GM18909 (cell line): ENCODE measurements at regions not wholly inside any gene's neighbourhood (a gene's known extent, or its start where the extent isn't known, plus 50 kb on each side); places are given as distances from the start of the nearest gene placed in this dataset.
"Not testable (repeated sequence)": the region's sequence is repeated elsewhere in the genome, so short reads cannot be mapped to it uniquely, and the experiment has no call there.

Experiments
- ATAC-seq: cut with Tn5 transposase; IDR thresholded peaks from one replicate; pipeline ENCODE4 v1.9.1; 2021; ENCODE audit warnings: mild to moderate bottlenecking; ENCODE audit not compliant: unreplicated experiment, poor library complexity

- ATAC-seq: not testable (repeated sequence)
Measured at GRCh38 chr16:29141121-29141520, 156.3 kb downstream of the LAT start.

DNA sequence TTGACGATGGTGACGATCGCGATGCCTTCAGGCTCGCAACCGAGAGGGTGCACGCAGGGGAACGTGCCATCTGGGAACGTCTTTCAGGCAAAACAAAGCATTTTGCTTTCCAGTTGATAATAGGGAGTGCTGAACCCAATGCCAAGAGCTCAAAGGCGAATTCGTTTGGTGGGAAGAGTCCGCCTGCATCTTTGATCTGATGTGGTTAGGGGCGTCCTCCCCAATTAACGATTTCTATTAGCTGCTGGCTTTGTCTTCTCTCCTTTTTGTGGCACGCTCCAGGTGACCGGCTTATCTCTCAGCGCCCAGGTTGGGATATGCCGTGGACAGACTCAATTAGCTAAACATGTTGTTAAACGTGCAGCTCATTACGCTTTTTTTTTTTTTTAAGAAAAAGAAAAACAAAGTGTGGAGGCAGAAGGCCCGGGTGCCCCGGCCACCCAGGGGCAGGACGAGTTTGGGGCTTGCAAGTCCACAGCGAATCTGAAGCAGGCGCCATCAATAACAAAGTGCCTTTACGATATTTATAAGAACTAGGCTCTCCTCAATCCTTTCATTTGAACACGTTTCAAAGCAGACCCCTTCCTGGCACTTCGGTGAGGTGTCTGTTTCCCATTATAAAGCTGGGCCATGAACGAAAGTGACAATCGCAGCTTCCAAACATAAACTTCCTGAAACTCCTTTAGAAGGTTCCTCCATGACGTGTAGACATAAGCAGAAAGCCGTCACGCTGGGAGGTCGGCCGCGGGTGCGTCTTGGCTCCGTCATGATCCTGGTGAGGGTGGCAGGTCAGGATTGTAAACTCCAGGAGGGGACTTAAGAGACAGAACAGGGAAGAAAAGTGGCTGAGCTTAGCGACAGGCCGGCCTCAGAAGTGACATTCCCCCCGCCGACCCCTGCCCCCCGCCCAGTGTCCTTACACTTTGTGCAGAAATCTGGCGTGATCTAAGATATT, 155.3 kb downstream of the LAT start:
- ATAC-seq: not testable (repeated sequence)

DNA sequence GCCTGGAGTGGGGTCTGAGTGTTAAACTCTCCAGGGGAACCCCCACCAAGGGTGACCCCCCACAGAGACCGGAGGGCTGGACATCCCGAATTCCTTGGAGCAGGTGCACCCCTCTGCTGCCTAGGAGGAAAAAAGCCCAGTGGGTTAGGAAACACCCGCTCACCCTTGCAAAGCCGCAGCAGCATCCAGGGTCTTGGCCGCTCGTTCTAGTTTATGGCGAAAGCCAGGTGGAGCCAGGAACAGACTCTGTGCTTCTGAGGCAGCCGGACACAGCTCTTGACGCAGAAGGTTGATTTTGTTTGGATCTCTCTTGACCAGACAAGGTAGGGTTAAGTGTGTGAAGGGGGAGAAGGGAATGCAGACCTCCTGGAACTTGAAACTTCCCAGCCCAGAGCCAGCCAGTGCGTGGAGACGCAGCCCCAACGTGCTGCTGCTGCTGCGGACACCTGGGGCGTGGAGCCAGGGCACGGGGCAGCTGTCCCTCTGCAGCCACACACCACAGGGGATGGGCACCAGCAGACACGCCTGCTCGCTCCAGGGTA, 154.5 kb downstream of the LAT start:
- no peak for ATAC-seq

DNA sequence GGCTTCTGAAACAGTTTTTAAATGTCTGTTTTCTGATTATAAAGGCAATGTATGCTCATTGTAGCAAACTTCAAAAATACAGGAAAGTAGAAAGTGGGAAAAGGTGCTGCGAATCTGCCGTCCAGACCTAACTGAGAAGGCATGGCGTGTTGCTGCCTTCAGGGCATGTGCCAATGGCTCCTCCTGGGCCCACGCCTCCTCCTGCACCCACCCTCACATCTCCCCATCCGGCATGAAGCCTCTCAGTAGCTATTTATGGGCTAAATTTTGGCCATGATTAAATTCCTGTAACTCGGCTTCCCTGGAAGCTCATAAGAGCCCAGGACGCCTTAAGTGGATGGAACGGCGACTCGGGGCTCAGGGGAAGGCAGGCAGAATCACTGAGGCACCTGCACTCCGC, 153.8 kb downstream of the LAT start:
- not testable (repeated sequence) for ATAC-seq

DNA sequence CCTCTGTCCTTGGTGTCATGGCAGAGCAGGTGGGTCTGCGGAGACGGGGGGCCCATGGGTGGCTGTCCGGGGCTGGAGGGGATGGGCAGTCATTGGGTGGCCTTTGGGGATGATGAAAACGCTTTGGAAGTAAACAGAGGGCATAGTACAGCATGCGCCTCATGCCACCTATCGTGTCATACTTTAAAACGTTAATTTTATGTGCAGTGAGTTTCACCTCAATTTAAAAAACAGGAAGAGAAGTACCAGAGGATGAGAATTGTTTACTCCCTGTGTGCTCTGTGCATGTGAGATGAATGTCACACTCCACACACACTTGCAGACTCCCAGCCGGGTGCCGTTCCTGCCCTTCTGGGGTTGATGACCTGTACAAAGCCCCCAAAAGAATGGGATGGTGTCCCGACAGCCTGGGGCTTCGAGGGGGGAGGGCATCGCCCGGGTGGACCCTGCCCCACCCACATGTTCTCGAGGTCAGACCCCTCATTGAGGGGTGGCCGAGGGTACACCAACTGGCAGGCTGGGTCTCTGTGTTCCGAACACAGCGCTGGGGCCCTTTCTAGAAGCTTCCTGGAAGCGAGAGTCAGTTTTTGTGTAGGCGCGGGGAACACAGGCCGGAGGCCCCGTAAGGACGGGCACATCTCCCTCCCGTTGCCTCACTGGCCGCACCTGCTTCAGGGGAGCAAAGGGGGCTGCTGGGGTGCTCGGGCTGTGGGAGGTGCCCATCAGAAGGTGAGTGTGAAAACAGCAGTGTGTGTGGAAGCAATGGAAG, 153.2 kb downstream of the LAT start:
- ATAC-seq: not testable (repeated sequence)

DNA sequence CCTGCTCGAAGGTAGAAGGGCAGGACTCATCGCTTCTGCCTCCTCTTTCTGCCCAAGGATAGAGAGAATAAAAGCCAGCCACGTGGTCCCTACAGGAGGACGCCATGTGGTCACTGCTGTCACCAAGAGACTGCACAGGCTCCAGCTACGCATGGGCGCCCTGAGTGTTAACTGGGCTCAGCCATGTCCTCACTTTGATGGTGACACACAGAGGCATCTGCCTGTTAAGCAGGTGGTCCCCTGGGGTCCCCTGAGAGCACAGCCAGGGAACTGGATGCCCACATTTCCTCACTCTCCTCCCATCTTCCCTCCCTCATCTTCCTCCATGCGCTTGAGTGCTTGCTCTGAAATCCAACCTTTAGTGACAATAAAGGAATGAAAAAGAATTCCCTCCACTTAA, 152.6 kb downstream of the LAT start:
- not testable (repeated sequence) for ATAC-seq

DNA sequence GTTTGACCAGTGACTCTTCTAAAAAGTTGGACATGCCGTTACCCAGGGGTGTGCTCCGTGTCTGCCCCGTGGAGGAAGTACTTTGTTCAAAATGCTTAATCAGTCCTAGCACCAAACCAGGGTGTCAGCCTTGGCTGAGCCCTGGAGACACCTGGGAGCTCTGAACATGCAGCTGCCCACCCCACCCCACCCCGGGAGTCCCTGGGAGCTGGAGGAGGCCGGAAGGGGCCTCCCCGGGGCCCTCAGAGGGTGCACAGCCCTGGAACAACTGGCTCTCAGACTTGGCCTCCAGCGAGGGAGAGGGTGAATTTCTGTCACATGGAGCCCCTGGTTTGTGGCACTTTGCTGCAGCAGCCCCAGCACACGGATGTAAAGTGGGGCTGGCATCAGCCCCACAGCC, 152.1 kb downstream of the LAT start:
- ATAC-seq: not testable (repeated sequence)

DNA sequence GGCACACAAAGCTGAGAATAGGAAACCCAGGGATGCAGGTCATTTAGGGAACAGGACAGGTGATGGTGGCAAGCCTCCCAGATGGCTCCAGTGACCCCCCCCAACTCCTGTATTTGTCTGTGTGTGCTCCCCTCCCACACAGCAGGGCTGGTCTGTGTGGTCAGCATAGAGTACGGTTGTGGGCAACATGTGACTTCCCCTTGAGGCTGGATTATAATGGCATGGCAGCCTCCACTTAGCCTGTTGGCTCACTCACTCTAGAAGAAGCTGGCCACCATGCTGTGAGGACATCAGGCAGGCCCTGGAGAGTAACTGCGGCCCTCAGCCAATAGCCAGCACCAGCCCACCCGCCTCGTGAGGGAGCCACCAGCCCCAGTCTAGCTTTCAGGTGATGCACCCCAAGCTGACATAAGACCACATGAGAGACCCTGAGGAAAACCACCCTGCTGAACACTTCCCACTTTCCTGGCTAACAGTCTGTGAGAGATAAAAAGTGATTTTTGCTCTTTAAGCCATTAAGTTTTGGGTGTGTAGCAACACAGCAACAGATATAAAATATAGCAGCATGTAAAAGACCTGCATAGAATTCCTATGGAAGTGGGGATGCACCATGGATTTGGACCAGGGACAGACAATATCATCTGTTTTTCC, 151.3 kb downstream of the LAT start:
- not testable (repeated sequence) for ATAC-seq

DNA sequence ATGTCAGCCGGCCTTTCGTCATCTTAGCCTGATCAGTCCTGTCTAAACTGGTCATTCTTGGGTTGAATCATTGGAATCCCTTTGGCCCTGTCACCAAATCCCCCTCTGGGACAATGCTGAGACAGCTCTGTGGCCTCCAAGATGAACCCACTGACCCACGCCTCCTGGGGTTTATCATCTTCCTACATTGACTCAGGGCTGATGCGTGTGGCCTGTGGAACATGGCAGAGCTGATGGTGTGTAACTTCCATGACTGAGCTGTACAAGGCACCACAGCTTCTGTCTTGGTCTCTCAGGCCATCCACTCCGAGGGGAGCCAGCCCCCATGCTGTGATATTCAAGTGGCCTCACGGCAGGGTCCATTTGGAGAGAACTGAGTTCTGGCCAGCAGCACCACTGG, 150.2 kb downstream of the LAT start:
- ATAC-seq: not testable (repeated sequence)

- ATAC-seq: not testable (repeated sequence)
Measured at GRCh38 chr16:29133681-29134430, 149.0 kb downstream of the LAT start.

DNA sequence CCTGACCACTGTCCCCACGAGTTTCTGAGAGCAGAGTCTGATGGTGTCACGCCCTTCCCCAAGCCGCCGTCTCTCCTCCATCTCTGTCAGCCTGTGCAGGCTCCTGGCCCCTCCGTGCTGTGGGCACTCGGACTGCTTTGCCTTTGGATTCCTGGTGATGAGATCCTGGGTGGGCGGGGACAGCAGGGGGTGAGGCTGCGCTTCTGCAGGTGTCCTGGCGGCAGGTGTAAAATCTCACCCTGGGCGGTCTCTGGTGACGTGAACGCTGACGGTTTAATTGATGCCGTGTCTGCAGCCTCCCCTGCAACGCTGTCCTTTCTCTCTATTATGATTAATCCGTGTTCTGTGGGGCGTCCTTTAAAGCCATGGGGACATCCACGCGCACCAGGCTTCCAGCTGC, 148.0 kb downstream of the LAT start:
- not testable (repeated sequence) for ATAC-seq

DNA sequence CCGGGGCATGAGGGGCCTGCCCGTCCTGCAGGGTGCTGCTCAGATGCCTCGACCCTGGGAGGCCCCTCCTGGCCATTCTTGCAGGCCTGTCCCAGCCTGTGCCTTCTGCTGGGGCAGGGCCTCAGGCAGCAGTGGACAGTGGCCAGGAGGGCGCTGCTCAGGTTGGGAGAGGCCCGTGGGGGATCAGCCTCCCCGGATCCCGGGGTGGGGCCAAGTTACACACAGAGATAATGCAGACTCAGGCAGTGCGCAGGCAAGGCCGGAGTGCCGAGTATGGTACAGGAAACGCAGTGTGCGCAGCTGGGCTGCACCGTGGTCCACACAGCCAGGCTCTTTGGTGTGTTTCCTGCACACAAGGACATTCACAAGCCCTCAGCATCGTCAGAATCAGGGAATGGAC, 147.6 kb downstream of the LAT start:
- not testable (repeated sequence) for ATAC-seq

- not testable (repeated sequence) for ATAC-seq
Measured at GRCh38 chr16:29130901-29131851, 146.3 kb downstream of the LAT start.

DNA sequence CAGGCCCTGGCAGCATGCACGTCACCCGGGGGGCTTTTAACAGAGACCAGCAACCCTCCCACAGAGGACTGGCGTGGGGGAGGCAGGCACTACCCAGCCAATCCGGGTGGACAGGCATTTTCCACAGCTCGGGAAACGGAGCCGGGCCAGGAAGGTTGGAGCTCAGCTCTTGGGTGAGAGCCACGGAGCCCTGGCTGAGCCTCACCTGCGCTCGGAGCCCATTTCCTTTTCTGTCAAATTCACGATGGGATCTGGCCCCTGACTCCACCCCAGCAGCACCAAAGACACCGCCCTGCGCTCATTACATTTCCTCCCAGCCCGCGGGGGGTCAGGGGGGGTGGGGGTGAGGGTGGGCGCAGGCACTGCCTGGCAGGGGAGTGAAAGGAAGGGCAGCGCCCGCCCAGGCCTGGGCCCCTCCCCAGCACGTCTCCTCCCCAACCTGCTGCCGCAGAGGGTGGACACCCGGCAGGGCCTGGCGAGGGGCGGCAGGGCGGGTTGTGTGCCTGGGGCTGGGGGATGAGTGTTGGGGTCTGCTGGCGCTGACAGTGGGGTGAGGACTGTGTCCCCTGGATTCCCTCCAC, 145.4 kb downstream of the LAT start:
- not testable (repeated sequence) for ATAC-seq

- ATAC-seq: not testable (repeated sequence)
Measured at GRCh38 chr16:29129458-29130038, 144.7 kb downstream of the LAT start.

- ATAC-seq: not testable (repeated sequence)
Measured at GRCh38 chr16:29128732-29129457, 144.0 kb downstream of the LAT start.

- not testable (repeated sequence) for ATAC-seq
Measured at GRCh38 chr16:29127806-29128420, 143.1 kb downstream of the LAT start.
